Mesenteric fat pad (tissue), 1 donor: ENCODE measurements at regions not wholly inside any gene's neighbourhood (a gene's known extent, or its start where the extent isn't known, plus 50 kb on each side); places are given as distances from the start of the nearest gene placed in this dataset.

Experiments
- DNase-seq: peaks from one replicate; pipeline ENCODE4 v3.0.0-alpha.2; 2020; ENCODE audit warnings: low spot score
- donor health status: DM: yes; HTN: yes; CAD: no.

- no peak for DNase-seq
Measured at GRCh38 chr9:91066042-91066415, 264.4 kb downstream of the SYK start.

- no peak for DNase-seq
Measured at GRCh38 chr9:91066856-91067255, 265.2 kb downstream of the SYK start.

- no peak for DNase-seq
Measured at GRCh38 chr9:91067306-91067860, 265.8 kb downstream of the SYK start.

GRCh38 chr9:91071184-91071990 is 269.8 kb downstream of the SYK start:
- no peak for DNase-seq

- no peak for DNase-seq
Measured at GRCh38 chr9:91073049-91073810, 271.6 kb downstream of the SYK start.

- DNase-seq = no peak
Measured at GRCh38 chr9:91073811-91074771, 272.5 kb downstream of the SYK start.

- DNase-seq = no peak
Measured at GRCh38 chr9:91074866-91075265, 273.2 kb downstream of the SYK start.

- DNase-seq = no peak
Measured at GRCh38 chr9:91075279-91075678, 273.7 kb downstream of the SYK start.

- DNase-seq = no peak
Measured at GRCh38 chr9:91077624-91078368, 276.2 kb downstream of the SYK start.

GRCh38 chr9:91078369-91078695 is 276.7 kb downstream of the SYK start:
- DNase-seq = no peak

- no peak for DNase-seq
Measured at GRCh38 chr9:91082731-91083130, 279.0 kb downstream of the AUH start.

GRCh38 chr9:91084896-91085516 is 276.7 kb downstream of the AUH start:
- no peak for DNase-seq

- no peak for DNase-seq
Measured at GRCh38 chr9:91085517-91086291, 276.0 kb downstream of the AUH start.

- no peak for DNase-seq
Measured at GRCh38 chr9:91086657-91087461, 274.9 kb downstream of the AUH start.

- DNase-seq = no peak
Measured at GRCh38 chr9:91087462-91087759, 274.3 kb downstream of the AUH start.

- DNase-seq = no peak
Measured at GRCh38 chr9:91089405-91090129, 272.2 kb downstream of the AUH start.

- no peak for DNase-seq
Measured at GRCh38 chr9:91090130-91090410, 271.6 kb downstream of the AUH start.

GRCh38 chr9:91092214-91092613 is 269.5 kb downstream of the AUH start:
- no peak for DNase-seq
